ENCODE measurements at regions not wholly inside any gene's neighbourhood (a gene's known extent, or its start where the extent isn't known, plus 50 kb on each side); places are given as distances from the start of the nearest gene placed in this dataset.

DNA sequence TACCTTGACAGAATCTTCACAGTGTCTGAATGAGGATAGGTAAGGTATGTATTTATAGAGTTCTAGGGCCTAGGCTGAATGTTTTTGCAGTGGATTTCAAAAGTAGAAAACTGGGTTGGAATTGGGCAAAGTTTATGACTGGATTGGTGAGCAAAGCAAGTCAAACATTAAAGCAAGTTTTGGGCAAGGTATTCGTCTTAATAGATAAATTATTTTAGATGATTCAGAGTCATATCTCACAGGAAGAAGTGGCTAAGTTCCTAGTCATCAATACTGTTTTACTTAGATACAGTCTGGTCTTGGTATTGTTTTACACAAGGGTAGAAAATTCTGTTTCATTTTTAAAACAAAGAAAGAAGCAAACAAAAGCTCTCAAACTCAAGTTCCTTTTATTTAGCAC lies 284.1 kb upstream of the EPHA7 start:
- intact Hi-C loops (cut with micrococcal nuclease), result no loop called here

More for the DNA sequence above, 284.1 kb upstream of the EPHA7 start:
- H3K27ac ChIP-seq (ENCODE audit: low read depth, low read length), result no peak overlapping the region
- TF ChIP-seq FOSL1 (IDR thresholded peaks at IDR 0.05; ENCODE audit: low read depth) (no peak), SP1 (IDR thresholded peaks at IDR 0.05; ENCODE audit: low read depth) (no peak), ZFX (IDR thresholded peaks at IDR 0.05) (no peak), EZH2phosphoT487 (IDR thresholded peaks at IDR 0.05; ENCODE audit: borderline replicate concordance) (no peak), POLR2A (IDR thresholded peaks at IDR 0.05; ENCODE audit: borderline replicate concordance, extremely low read depth, insufficient read depth, insufficient read length) (no peak), TCF7L2 (IDR thresholded peaks at IDR 0.05; ENCODE audit: borderline replicate concordance, extremely low read depth, insufficient read depth, insufficient read length) (no peak), JUND (IDR thresholded peaks at IDR 0.05) (no peak), ELF1 (IDR thresholded peaks at IDR 0.05; ENCODE audit: borderline replicate concordance, low read depth) (no peak), SIN3A (IDR thresholded peaks at IDR 0.05; ENCODE audit: low read depth) (no peak), EGR1 (IDR thresholded peaks at IDR 0.05; ENCODE audit: low read depth) (no peak), EZH2 (IDR thresholded peaks at IDR 0.05) (no peak), CEBPB (IDR thresholded peaks at IDR 0.05; ENCODE audit: low read depth) (no peak), SRF (IDR thresholded peaks at IDR 0.05; ENCODE audit: low read depth) (no peak), RAD21 (IDR thresholded peaks at IDR 0.05; ENCODE audit: low read depth) (no peak)
- TF ChIP-seq, protein P1, sequence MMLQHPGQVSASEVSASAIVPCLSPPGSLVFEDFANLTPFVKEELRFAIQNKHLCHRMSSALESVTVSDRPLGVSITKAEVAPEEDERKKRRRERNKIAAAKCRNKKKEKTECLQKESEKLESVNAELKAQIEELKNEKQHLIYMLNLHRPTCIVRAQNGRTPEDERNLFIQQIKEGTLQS (IDR thresholded peaks at IDR 0.05), result no peak
- TF ChIP-seq, protein P2, sequence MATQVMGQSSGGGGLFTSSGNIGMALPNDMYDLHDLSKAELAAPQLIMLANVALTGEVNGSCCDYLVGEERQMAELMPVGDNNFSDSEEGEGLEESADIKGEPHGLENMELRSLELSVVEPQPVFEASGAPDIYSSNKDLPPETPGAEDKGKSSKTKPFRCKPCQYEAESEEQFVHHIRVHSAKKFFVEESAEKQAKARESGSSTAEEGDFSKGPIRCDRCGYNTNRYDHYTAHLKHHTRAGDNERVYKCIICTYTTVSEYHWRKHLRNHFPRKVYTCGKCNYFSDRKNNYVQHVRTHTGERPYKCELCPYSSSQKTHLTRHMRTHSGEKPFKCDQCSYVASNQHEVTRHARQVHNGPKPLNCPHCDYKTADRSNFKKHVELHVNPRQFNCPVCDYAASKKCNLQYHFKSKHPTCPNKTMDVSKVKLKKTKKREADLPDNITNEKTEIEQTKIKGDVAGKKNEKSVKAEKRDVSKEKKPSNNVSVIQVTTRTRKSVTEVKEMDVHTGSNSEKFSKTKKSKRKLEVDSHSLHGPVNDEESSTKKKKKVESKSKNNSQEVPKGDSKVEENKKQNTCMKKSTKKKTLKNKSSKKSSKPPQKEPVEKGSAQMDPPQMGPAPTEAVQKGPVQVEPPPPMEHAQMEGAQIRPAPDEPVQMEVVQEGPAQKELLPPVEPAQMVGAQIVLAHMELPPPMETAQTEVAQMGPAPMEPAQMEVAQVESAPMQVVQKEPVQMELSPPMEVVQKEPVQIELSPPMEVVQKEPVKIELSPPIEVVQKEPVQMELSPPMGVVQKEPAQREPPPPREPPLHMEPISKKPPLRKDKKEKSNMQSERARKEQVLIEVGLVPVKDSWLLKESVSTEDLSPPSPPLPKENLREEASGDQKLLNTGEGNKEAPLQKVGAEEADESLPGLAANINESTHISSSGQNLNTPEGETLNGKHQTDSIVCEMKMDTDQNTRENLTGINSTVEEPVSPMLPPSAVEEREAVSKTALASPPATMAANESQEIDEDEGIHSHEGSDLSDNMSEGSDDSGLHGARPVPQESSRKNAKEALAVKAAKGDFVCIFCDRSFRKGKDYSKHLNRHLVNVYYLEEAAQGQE (IDR thresholded peaks at IDR 0.05; ENCODE audit: low read depth), result no peak
- TF ChIP-seq, protein P3, sequence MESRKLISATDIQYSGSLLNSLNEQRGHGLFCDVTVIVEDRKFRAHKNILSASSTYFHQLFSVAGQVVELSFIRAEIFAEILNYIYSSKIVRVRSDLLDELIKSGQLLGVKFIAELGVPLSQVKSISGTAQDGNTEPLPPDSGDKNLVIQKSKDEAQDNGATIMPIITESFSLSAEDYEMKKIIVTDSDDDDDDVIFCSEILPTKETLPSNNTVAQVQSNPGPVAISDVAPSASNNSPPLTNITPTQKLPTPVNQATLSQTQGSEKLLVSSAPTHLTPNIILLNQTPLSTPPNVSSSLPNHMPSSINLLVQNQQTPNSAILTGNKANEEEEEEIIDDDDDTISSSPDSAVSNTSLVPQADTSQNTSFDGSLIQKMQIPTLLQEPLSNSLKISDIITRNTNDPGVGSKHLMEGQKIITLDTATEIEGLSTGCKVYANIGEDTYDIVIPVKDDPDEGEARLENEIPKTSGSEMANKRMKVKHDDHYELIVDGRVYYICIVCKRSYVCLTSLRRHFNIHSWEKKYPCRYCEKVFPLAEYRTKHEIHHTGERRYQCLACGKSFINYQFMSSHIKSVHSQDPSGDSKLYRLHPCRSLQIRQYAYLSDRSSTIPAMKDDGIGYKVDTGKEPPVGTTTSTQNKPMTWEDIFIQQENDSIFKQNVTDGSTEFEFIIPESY (IDR thresholded peaks at IDR 0.05; ENCODE audit: extremely low read depth, insufficient replicate concordance, low read length), result no peak
- TF ChIP-seq, protein P4, sequence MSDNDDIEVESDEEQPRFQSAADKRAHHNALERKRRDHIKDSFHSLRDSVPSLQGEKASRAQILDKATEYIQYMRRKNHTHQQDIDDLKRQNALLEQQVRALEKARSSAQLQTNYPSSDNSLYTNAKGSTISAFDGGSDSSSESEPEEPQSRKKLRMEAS (IDR thresholded peaks at IDR 0.05), result no peak
- TF ChIP-seq, protein P5, sequence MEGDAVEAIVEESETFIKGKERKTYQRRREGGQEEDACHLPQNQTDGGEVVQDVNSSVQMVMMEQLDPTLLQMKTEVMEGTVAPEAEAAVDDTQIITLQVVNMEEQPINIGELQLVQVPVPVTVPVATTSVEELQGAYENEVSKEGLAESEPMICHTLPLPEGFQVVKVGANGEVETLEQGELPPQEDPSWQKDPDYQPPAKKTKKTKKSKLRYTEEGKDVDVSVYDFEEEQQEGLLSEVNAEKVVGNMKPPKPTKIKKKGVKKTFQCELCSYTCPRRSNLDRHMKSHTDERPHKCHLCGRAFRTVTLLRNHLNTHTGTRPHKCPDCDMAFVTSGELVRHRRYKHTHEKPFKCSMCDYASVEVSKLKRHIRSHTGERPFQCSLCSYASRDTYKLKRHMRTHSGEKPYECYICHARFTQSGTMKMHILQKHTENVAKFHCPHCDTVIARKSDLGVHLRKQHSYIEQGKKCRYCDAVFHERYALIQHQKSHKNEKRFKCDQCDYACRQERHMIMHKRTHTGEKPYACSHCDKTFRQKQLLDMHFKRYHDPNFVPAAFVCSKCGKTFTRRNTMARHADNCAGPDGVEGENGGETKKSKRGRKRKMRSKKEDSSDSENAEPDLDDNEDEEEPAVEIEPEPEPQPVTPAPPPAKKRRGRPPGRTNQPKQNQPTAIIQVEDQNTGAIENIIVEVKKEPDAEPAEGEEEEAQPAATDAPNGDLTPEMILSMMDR (IDR thresholded peaks at IDR 0.05 in 2 of 3, conservative IDR thresholded peaks at IDR 0.05 in 1 of 3; ENCODE audit: borderline replicate concordance in 1 of 3, insufficient read depth in 1 of 3, low read depth in 2 of 3, low read length in 2 of 3), result no peak
- H3K9me2 ChIP-seq (ENCODE audit: insufficient read depth), result no peaks in the 10 kb centered on the region
- no peak for DNase-seq (ENCODE audit: low read depth, low spot score)
- H3K4me2 ChIP-seq (ENCODE audit: low read length), result no peak overlapping the region
- H2AFZ ChIP-seq (ENCODE audit: low read depth, low read length, poor library complexity, severe bottlenecking), result no peak overlapping the region
- no peak overlapping the region for H3K4me3 ChIP-seq (replicated peaks in 1 of 2; ENCODE audit: low read depth in 1 of 2, low read length in 2 of 2)
- H3K9me3 ChIP-seq (ENCODE audit: control insufficient read depth in 1 of 2, insufficient read depth in 1 of 2, low read depth in 1 of 2, low read length in 2 of 2), result peaks cover 0 to 10% of the 10 kb centered on the region in 2 experiments; a peak in 3 of 4 replicates
- ChIA-PET RAD21 (ENCODE audit: low non-redundant PET in 1 of 2, low total read pairs in 2 of 2, uncharacterized antibody in 2 of 2, unreplicated experiment in 2 of 2) (no interaction called here), POLR2A (no interaction called here), CTCF (no interaction called here)
- H3K27me3 ChIP-seq (ENCODE audit: insufficient read depth, low read length), result no peaks in the 10 kb centered on the region
- H3K4me1 ChIP-seq (ENCODE audit: control insufficient read depth in 1 of 2, insufficient read depth in 2 of 2, low read length in 2 of 2), result no peaks in the 10 kb centered on the region
- no TSS peak for BruUV-seq (replicated peaks)
- no peaks in the 10 kb centered on the region for H3K36me3 ChIP-seq (ENCODE audit: control insufficient read depth in 1 of 2, insufficient read depth in 2 of 2, low read length in 2 of 2)
- no peak overlapping the region for H3K9ac ChIP-seq (ENCODE audit: low read length)
- H3K79me2 ChIP-seq (ENCODE audit: insufficient read depth, low read length), result no peaks in the 10 kb centered on the region
- no peak for ATAC-seq
- H4K20me1 ChIP-seq (ENCODE audit: insufficient read depth), result no peaks in the 10 kb centered on the region

Data from HCT116 (cell line).